ENCODE measurements at regions not wholly inside any gene's neighbourhood (a gene's known extent, or its start where the extent isn't known, plus 50 kb on each side); places are given as distances from the start of the nearest gene placed in this dataset.

GRCh38 chr2:155145758-155146229, 447.3 kb downstream of the KCNJ3 start:
- no peak overlapping the region for H3K4me3 Mint-ChIP-seq (ENCODE audit: unreplicated experiment)
- no peaks in the 10 kb centered on the region for H3K9me3 Mint-ChIP-seq (ENCODE audit: unreplicated experiment)
- DNase-seq (ENCODE audit: low spot score) = no peak
- no peaks in the 10 kb centered on the region for H3K27me3 Mint-ChIP-seq (ENCODE audit: unreplicated experiment)
- no peak overlapping the region for H3K27ac Mint-ChIP-seq (ENCODE audit: unreplicated experiment)
- no peak for TF ChIP-seq CTCF (IDR thresholded peaks at IDR 0.05; ENCODE audit: unreplicated experiment)
- H3K4me1 Mint-ChIP-seq (ENCODE audit: unreplicated experiment) = no peaks in the 10 kb centered on the region
- no peaks in the 10 kb centered on the region for H3K36me3 Mint-ChIP-seq (ENCODE audit: low read depth, unreplicated experiment)

GRCh38 chr2:155141418-155141817, 442.9 kb downstream of the KCNJ3 start:
- H3K4me3 Mint-ChIP-seq (ENCODE audit: unreplicated experiment) = no peak overlapping the region
- no peak for TF ChIP-seq CTCF (IDR thresholded peaks at IDR 0.05; ENCODE audit: unreplicated experiment)
- H3K36me3 Mint-ChIP-seq (ENCODE audit: low read depth, unreplicated experiment) = no peaks in the 10 kb centered on the region
- DNase-seq (ENCODE audit: low spot score) = no peak
- no peaks in the 10 kb centered on the region for H3K9me3 Mint-ChIP-seq (ENCODE audit: unreplicated experiment)
- H3K27me3 Mint-ChIP-seq (ENCODE audit: unreplicated experiment) = no peaks in the 10 kb centered on the region
- H3K27ac Mint-ChIP-seq (ENCODE audit: unreplicated experiment) = no peak overlapping the region
- H3K4me1 Mint-ChIP-seq (ENCODE audit: unreplicated experiment) = no peaks in the 10 kb centered on the region

GRCh38 chr2:155125585-155126230, 427.2 kb downstream of the KCNJ3 start:
- no peaks in the 10 kb centered on the region for H3K36me3 Mint-ChIP-seq (ENCODE audit: low read depth, unreplicated experiment)
- no peak overlapping the region for H3K4me3 Mint-ChIP-seq (ENCODE audit: unreplicated experiment)
- H3K27me3 Mint-ChIP-seq (ENCODE audit: unreplicated experiment) = no peaks in the 10 kb centered on the region
- H3K4me1 Mint-ChIP-seq (ENCODE audit: unreplicated experiment) = no peaks in the 10 kb centered on the region
- no peaks in the 10 kb centered on the region for H3K9me3 Mint-ChIP-seq (ENCODE audit: unreplicated experiment)
- TF ChIP-seq CTCF (IDR thresholded peaks at IDR 0.05; ENCODE audit: unreplicated experiment) = no peak
- DNase-seq (ENCODE audit: low spot score) = no peak
- no peak overlapping the region for H3K27ac Mint-ChIP-seq (ENCODE audit: unreplicated experiment)

GRCh38 chr2:155115846-155116245, 417.4 kb downstream of the KCNJ3 start:
- Mint-ChIP-seq H3K4me3 (ENCODE audit: unreplicated experiment) (no peak overlapping the region), H3K4me1 (ENCODE audit: unreplicated experiment) (no peaks in the 10 kb centered on the region), H3K36me3 (ENCODE audit: low read depth, unreplicated experiment) (no peaks in the 10 kb centered on the region), H3K9me3 (ENCODE audit: unreplicated experiment) (no peaks in the 10 kb centered on the region), H3K27ac (ENCODE audit: unreplicated experiment) (no peak overlapping the region), H3K27me3 (ENCODE audit: unreplicated experiment) (no peaks in the 10 kb centered on the region)
- no peak for TF ChIP-seq CTCF (IDR thresholded peaks at IDR 0.05; ENCODE audit: unreplicated experiment)
- DNase-seq (ENCODE audit: low spot score) = no peak

- DNase-seq (ENCODE audit: low spot score) = no peak
- H3K9me3 Mint-ChIP-seq (ENCODE audit: unreplicated experiment) = no peaks in the 10 kb centered on the region
- H3K4me1 Mint-ChIP-seq (ENCODE audit: unreplicated experiment) = no peaks in the 10 kb centered on the region
- H3K4me3 Mint-ChIP-seq (ENCODE audit: unreplicated experiment) = no peak overlapping the region
- no peaks in the 10 kb centered on the region for H3K27me3 Mint-ChIP-seq (ENCODE audit: unreplicated experiment)
- H3K36me3 Mint-ChIP-seq (ENCODE audit: low read depth, unreplicated experiment) = no peaks in the 10 kb centered on the region
- H3K27ac Mint-ChIP-seq (ENCODE audit: unreplicated experiment) = no peak overlapping the region
- TF ChIP-seq CTCF (IDR thresholded peaks at IDR 0.05; ENCODE audit: unreplicated experiment) = no peak
Observed at GRCh38 chr2:155111070-155111469, 412.6 kb downstream of the KCNJ3 start.
